Astrocyte of the cerebellum (primary cell): ENCODE measurements at regions not wholly inside any gene's neighbourhood (a gene's known extent, or its start where the extent isn't known, plus 50 kb on each side); places are given as distances from the start of the nearest gene placed in this dataset.

Experiments used
- DNase-seq: peaks from one replicate; pipeline ENCODE4 v3.0.0-alpha.2; 2011; ENCODE audit warnings: low read depth
- H3K4me3 ChIP-seq: 2 replicates; pipeline ENCODE4 v1.5.1; 2011; ENCODE audit warnings: mild to moderate bottlenecking, low read depth, low read length, moderate library complexity
- CTCF ChIP-seq: IDR thresholded peaks from 2 replicates; pipeline ENCODE4 v1.5.1; 2012; ENCODE audit warnings: low read length, low read depth, moderate library complexity, mild to moderate bottlenecking; ENCODE audit errors: missing control alignments
- in situ Hi-C: cut with HindIII; loops from 2 replicates; pipeline ENCODE4 v1.10.0; 2017; ENCODE audit warnings: low sequenced_read_pairs

- TF ChIP-seq CTCF: no peak
- DNase-seq: no peak
- H3K4me3 ChIP-seq: no peak overlapping the region
- in situ Hi-C loops: no loop called here
Observed at GRCh38 chr3:22262386-22262785, 511.4 kb upstream of the ZNF385D start.

GRCh38 chr3:22263042-22263441 lies 512.0 kb upstream of the ZNF385D start:
- peak; percentile 22 for DNase-seq
- in situ Hi-C loops: no loop called here
- no peak for TF ChIP-seq CTCF
- no peak overlapping the region for H3K4me3 ChIP-seq

- no peak overlapping the region for H3K4me3 ChIP-seq
- no peak for TF ChIP-seq CTCF
- in situ Hi-C loops: no loop called here
- no peak for DNase-seq
Observed at GRCh38 chr3:22265403-22265802, 514.4 kb upstream of the ZNF385D start.

- DNase-seq: peak; percentile 46
- in situ Hi-C loops: no loop called here
- no peak for TF ChIP-seq CTCF
- H3K4me3 ChIP-seq: no peak overlapping the region
Observed at GRCh38 chr3:22269831-22270230, 518.8 kb upstream of the ZNF385D start.

GRCh38 chr3:22276351-22276750 lies 525.3 kb upstream of the ZNF385D start:
- no peak for TF ChIP-seq CTCF
- no peak overlapping the region for H3K4me3 ChIP-seq
- in situ Hi-C loops: no loop called here
- DNase-seq: no peak

GRCh38 chr3:22284559-22284958 lies 533.5 kb upstream of the ZNF385D start:
- TF ChIP-seq CTCF: no peak
- peak; percentile 44 for DNase-seq
- no peak overlapping the region for H3K4me3 ChIP-seq
- in situ Hi-C loops: no loop called here

GRCh38 chr3:22288756-22289155 lies 537.7 kb upstream of the ZNF385D start:
- H3K4me3 ChIP-seq: no peak overlapping the region
- no peak for TF ChIP-seq CTCF
- no peak for DNase-seq
- in situ Hi-C loops: no loop called here
